Occipital lobe (tissue), 1 donor: ENCODE measurements at regions not wholly inside any gene's neighbourhood (a gene's known extent, or its start where the extent isn't known, plus 50 kb on each side); places are given as distances from the start of the nearest gene placed in this dataset.
A peak's percentile ranks its signal among the peaks of the same experiment; 100 is the strongest.

Experiments used
- DNase-seq: peaks from one replicate; lab custom pipeline; 2025; lab: John Stamatoyannopoulos, UW

GRCh38 chr1:29959356-29959755 lies 723.0 kb downstream of the PTPRU start:
- DNase-seq = no peak

GRCh38 chr1:29958271-29958670 lies 721.9 kb downstream of the PTPRU start:
- no peak for DNase-seq

GRCh38 chr1:29956349-29957030 lies 720.2 kb downstream of the PTPRU start:
- no peak for DNase-seq

- no peak for DNase-seq
Measured at GRCh38 chr1:29954591-29954990, 718.3 kb downstream of the PTPRU start.

- DNase-seq = no peak
Measured at GRCh38 chr1:29953961-29954360, 717.6 kb downstream of the PTPRU start.

GRCh38 chr1:29949676-29950075 lies 713.4 kb downstream of the PTPRU start:
- DNase-seq = no peak

GRCh38 chr1:29948581-29948980 lies 712.3 kb downstream of the PTPRU start:
- no peak for DNase-seq

GRCh38 chr1:29946057-29946456 lies 709.7 kb downstream of the PTPRU start:
- DNase-seq = no peak

GRCh38 chr1:29945426-29945825 lies 709.1 kb downstream of the PTPRU start:
- DNase-seq = no peak

- no peak for DNase-seq
Measured at GRCh38 chr1:29944253-29944905, 708.1 kb downstream of the PTPRU start.

GRCh38 chr1:29943034-29943433 lies 706.7 kb downstream of the PTPRU start:
- DNase-seq = no peak

- no peak for DNase-seq
Measured at GRCh38 chr1:29939079-29939478, 702.8 kb downstream of the PTPRU start.

- DNase-seq = no peak
Measured at GRCh38 chr1:29937356-29937755, 701.0 kb downstream of the PTPRU start.

GRCh38 chr1:29936031-29936544 lies 699.8 kb downstream of the PTPRU start:
- DNase-seq = no peak

GRCh38 chr1:29934255-29934772 lies 698.0 kb downstream of the PTPRU start:
- DNase-seq = no peak

- no peak for DNase-seq
Measured at GRCh38 chr1:29933067-29933466, 696.7 kb downstream of the PTPRU start.

GRCh38 chr1:29932626-29933025 lies 696.3 kb downstream of the PTPRU start:
- no peak for DNase-seq

- peak; percentile 21 for DNase-seq
Measured at GRCh38 chr1:29931477-29932175, 695.3 kb downstream of the PTPRU start.

GRCh38 chr1:29925058-29925457 lies 688.7 kb downstream of the PTPRU start:
- no peak for DNase-seq

GRCh38 chr1:29924017-29924431 lies 687.7 kb downstream of the PTPRU start:
- DNase-seq = no peak

GRCh38 chr1:29921741-29922140 lies 685.4 kb downstream of the PTPRU start:
- DNase-seq = no peak

GRCh38 chr1:29920784-29921183 lies 684.5 kb downstream of the PTPRU start:
- DNase-seq = no peak
